NT2/D1 (cell line): ENCODE measurements at regions not wholly inside any gene's neighbourhood (a gene's known extent, or its start where the extent isn't known, plus 50 kb on each side); places are given as distances from the start of the nearest gene placed in this dataset.

Source experiments
- SUZ12 ChIP-seq: IDR thresholded peaks from 2 replicates; pipeline ENCODE4 v1.6.1; 2011; ENCODE audit not compliant: insufficient read length, insufficient read depth; ENCODE audit errors: extremely low read depth
- ZNF274 ChIP-seq: IDR thresholded peaks from 2 replicates; pipeline ENCODE4 v1.6.1; 2011; ENCODE audit warnings: mild to moderate bottlenecking, low read depth, low read length

DNA sequence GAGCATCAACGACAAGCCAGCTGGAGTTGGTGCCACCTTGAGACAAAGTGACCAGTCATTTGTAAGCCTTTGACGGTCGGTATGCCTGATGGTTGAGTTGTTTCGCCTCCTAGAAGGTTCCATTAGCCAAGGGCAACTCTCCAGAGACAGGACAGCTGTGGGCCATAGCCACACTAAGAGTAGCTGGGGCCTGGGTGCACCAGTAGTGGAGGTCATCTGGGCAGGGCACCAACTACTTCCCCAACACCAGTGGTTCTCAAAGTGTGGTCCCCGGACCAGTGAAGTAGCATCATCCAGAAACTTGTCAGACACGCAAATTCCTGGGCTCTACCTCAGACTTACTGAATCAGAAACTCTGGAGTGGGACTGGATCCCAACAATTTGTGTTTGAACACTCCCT is 217.5 kb upstream of the TAS2R1 start:
- TF ChIP-seq ZNF274 (no peak), SUZ12 (no peak)
